Psoas muscle (tissue), 7 donors: ENCODE measurements at regions not wholly inside any gene's neighbourhood (a gene's known extent, or its start where the extent isn't known, plus 50 kb on each side); places are given as distances from the start of the nearest gene placed in this dataset.

Source experiments
- ATAC-seq, 4 donors: fragments of 200-7000 bp; cut with Tn5 transposase; one replicate each; pipeline ENCODE4 v1.9.1; 2020; ENCODE audit warnings: moderate library complexity in 3 of 4, mild to moderate bottlenecking in 2 of 4
- DNase-seq, 2 donors: peaks; one replicate each; pipeline ENCODE4 v3.0.0-alpha.2; 2020
- H3K27ac ChIP-seq: fragments of 200-600 bp; one replicate; pipeline ENCODE4 v1.8.0; 2022
- H3K27me3 ChIP-seq, 3 donors: fragments of 200-600 bp in 1 of 3; one replicate each; pipeline versions ENCODE4 v1.6.1 to v1.8.0; 2013 to 2022; ENCODE audit warnings: low read length in 2 of 3, mild to moderate bottlenecking in 2 of 3, moderate library complexity in 1 of 3; ENCODE audit not compliant: insufficient read depth in 3 of 3
- H3K36me3 ChIP-seq, 2 donors: fragments of 200-600 bp in 1 of 2; one replicate each; pipeline versions ENCODE4 v1.6.1 to v1.8.0; 2013 to 2022; ENCODE audit warnings: low read depth in 1 of 2, mild to moderate bottlenecking in 1 of 2, moderate library complexity in 1 of 2; ENCODE audit not compliant: insufficient read depth in 1 of 2
- H3K4me1 ChIP-seq: fragments of 200-600 bp; one replicate; pipeline ENCODE4 v1.8.0; 2022
- H3K4me3 ChIP-seq: fragments of 200-600 bp; one replicate; pipeline ENCODE4 v1.8.0; 2022; ENCODE audit warnings: mild to moderate bottlenecking
- H3K9me3 ChIP-seq: fragments of 200-600 bp; one replicate; pipeline ENCODE4 v1.8.0; 2022
- CTCF ChIP-seq: fragments of 200-600 bp; IDR thresholded peaks from one replicate; pipeline ENCODE4 v1.8.0; 2022; ENCODE audit warnings: antibody characterized with exemption
- WGBS, 3 donors: extraction: QIAGEN DNeasy Blood & Tissue Kit; methylation state at CpG; one replicate each; pipeline versions ENCODE4 v1.1.6 to v1.1.7; 2013; 5-methylcytosine and 5-hydroxymethylcytosine counted together
- intact Hi-C, 2 donors: fragments of 100-400 bp; cut with DNase I; formaldehyde crosslinking; loops; one replicate each; pipeline versions ENCODE4 v1.11.0 to v1.14.2; 2022
- donor health status: healthy with polysubstance abuse.
- donor health status: DM: no; HTN: no; CAD: no; lungs with moderate emphysema.
- donor health status: Bipolar disorder and iron deficiency.
- donor health status: healthy.
- donor health status: DM: yes; HTN: yes; CAD: no.
- donor health status: DM: no; HTN: no; CAD: no.
- donor health status: DM: yes; HTN: yes; CAD: no.

GRCh38 chr12:60010486-60010885, 414.7 kb downstream of the SLC16A7 start:
- H3K4me1 ChIP-seq, result no peaks in the 10 kb centered on the region
- H3K9me3 ChIP-seq, result no peaks in the 10 kb centered on the region
- no peak for DNase-seq
- no peak overlapping the region for H3K27ac ChIP-seq
- ATAC-seq, result no peak
- no peak overlapping the region for H3K4me3 ChIP-seq
- no peak for TF ChIP-seq CTCF
- H3K27me3 ChIP-seq, result no peaks in the 10 kb centered on the region
- no peaks in the 10 kb centered on the region for H3K36me3 ChIP-seq
- intact Hi-C loops, result loop anchor here in 1 of 2 donors (5.0 kb wide), 1 partner anchor 1552 kb away; no protein-coding TSS in a partner anchor
- WGBS, 3 donors, result 78 to 83% (median 79%) methylated on average over 1 of the region's 1 CpG

- ATAC-seq (no peak), DNase-seq (no peak)
- TF ChIP-seq CTCF, result no peak
- no peak overlapping the region for H3K27ac ChIP-seq
- H3K27me3 ChIP-seq, result no peaks in the 10 kb centered on the region
- intact Hi-C loops, result loop anchor here in 1 of 2 donors (5.0 kb wide), 1 partner anchor 1550 kb away; no protein-coding TSS in a partner anchor
- no peaks in the 10 kb centered on the region for H3K36me3 ChIP-seq
- H3K9me3 ChIP-seq, result no peaks in the 10 kb centered on the region
- H3K4me3 ChIP-seq, result no peak overlapping the region
- 43 to 52% (median 51%) methylated on average over 1 of the region's 1 CpG for WGBS, 3 donors
- no peaks in the 10 kb centered on the region for H3K4me1 ChIP-seq
Measured at GRCh38 chr12:60012659-60013058, 416.8 kb downstream of the SLC16A7 start.

GRCh38 chr12:60014436-60014835, 418.6 kb downstream of the SLC16A7 start:
- H3K9me3 ChIP-seq, result no peaks in the 10 kb centered on the region
- ATAC-seq (no peak), DNase-seq (no peak)
- TF ChIP-seq CTCF, result no peak
- H3K27me3 ChIP-seq, result no peaks in the 10 kb centered on the region
- intact Hi-C loops, result loop anchor here in 1 of 2 donors (5.0 kb wide), 1 partner anchor 1548 kb away; no protein-coding TSS in a partner anchor
- H3K4me1 ChIP-seq, result no peaks in the 10 kb centered on the region
- H3K27ac ChIP-seq, result no peak overlapping the region
- no peaks in the 10 kb centered on the region for H3K36me3 ChIP-seq
- no peak overlapping the region for H3K4me3 ChIP-seq

GRCh38 chr12:60020068-60020467, 424.2 kb downstream of the SLC16A7 start:
- no peak for TF ChIP-seq CTCF
- H3K27ac ChIP-seq, result no peak overlapping the region
- H3K27me3 ChIP-seq, result no peaks in the 10 kb centered on the region
- intact Hi-C loops, result no loop called here
- H3K36me3 ChIP-seq, result no peaks in the 10 kb centered on the region
- DNase-seq (no peak), ATAC-seq (no peak)
- H3K9me3 ChIP-seq, result no peaks in the 10 kb centered on the region
- WGBS, 3 donors, result 71 to 84% (median 71%) methylated on average over 2 of the region's 2 CpGs
- H3K4me1 ChIP-seq, result no peaks in the 10 kb centered on the region
- H3K4me3 ChIP-seq, result no peak overlapping the region

- no peak for DNase-seq
- TF ChIP-seq CTCF, result no peak
- H3K4me3 ChIP-seq, result no peak overlapping the region
- H3K4me1 ChIP-seq, result no peaks in the 10 kb centered on the region
- no peak overlapping the region for H3K27ac ChIP-seq
- H3K9me3 ChIP-seq, result no peaks in the 10 kb centered on the region
- H3K36me3 ChIP-seq, result no peaks in the 10 kb centered on the region
- no peaks in the 10 kb centered on the region for H3K27me3 ChIP-seq
- 87 to 93% (median 91%) methylated on average over 3 of the region's 3 CpGs for WGBS, 3 donors
- ATAC-seq, result no peak
- intact Hi-C loops, result no loop called here
Measured at GRCh38 chr12:60021235-60021634, 425.4 kb downstream of the SLC16A7 start.
